Inferior parietal cortex (tissue), 1 donor: ENCODE measurements at regions not wholly inside any gene's neighbourhood (a gene's known extent, or its start where the extent isn't known, plus 50 kb on each side); places are given as distances from the start of the nearest gene placed in this dataset.
"Not testable (repeated sequence)": the region's sequence is repeated elsewhere in the genome, so short reads cannot be mapped to it uniquely, and the experiment has no call there.

Experiments
- DNase-seq: peaks from one replicate; pipeline ENCODE4 v3.0.0-alpha.2; 2016; ENCODE audit errors: extremely low spot score

DNA sequence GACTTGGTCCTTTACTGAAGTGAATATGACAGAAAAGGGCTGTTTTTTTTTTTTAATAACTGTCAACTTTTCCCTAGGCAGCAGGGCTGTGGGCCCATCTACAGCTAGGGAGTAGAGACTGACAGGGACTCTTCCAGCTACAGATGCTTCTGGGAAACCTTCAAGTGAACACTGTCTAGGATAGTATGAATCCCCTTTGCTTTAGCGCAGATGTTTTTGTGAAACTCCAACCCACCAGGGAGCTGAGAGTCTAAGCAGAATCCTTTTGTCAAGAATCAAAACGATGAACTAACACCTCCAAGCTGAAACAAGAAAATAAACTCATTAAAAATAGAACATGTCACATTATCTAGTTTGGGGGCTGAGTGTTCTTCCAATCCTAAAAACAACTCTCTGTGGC is 219.7 kb upstream of the FGF13 start:
- DNase-seq: no peak

DNA sequence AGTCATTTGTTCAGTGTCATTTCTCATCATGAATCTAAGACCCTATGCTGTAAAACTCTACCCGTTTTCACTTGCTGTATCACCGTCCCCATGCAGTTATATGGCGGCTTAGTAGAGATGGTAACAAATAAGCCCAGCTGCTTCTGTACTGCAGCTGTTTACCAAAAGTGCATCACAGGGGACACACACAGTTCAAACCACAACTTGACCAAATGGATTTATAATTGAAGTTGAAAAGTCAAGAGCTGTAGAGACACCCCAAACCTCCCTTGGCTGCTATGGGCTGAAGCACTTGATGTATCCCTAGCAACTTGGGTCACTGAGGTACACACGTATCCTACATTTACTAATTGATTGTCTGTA is 219.0 kb upstream of the FGF13 start:
- no peak for DNase-seq

DNA sequence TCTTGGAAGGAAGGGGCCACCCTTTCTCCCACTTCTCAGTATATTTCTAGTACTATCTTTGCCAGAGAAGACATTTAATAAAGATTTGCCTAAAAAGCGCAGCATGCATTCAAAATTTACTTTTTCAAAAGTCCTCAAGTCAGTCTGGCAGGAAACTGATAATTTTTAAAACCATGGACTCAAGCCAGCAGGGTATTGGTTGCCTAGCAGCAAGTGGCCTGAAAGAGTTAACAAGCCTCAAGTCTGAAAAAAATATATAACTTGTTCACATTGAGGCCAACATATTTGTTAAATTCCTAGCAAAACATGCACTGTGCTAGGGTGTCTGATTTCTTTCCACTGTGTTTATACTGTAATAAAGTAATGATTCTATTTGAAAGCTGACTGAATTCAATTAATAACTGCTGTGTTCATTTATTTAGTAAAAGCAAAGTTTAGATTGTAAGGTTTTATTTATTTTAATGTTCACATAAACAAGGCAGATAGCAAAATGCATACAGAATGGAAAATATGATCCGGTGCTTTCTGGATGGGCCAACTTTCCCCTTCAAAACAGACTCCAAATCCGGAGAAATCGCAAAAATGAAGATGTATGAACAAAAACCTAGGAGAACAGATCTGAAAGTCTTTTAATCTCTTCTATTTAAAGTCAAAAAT is 218.5 kb upstream of the FGF13 start:
- no peak for DNase-seq

DNA sequence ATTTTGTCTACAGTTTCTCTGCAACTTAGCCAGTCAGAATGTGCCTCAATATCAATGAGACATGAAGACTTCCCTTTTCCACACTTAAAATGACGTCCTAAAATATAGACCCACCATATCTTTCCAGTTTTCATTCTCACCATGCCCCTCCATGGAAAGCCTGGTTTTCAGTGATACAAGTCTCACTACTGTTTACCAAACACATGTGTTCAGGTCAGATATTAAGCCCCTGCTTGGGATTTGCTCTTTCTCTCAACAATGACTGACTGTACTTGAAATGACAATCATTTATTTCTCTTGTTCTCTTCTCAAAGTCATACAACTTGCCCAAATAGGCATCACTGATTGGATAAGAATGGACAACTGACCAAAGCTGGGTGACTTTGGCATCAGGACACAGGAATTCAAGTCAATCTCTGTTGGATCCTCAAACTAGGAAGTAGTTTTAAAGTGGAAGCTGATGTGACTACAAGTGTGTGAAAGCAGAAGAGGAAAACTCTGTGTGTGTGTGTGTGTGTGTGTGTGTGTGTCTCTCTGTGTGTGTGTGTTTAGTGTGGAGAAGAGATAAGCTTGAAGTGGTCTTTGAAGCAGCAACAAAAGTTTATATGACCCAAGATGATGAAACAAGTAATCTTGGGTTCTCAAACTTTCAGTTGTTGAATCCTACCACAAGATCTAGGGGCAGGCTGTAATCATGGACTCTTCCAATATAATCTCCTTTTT is 217.4 kb upstream of the FGF13 start:
- no peak for DNase-seq

DNA sequence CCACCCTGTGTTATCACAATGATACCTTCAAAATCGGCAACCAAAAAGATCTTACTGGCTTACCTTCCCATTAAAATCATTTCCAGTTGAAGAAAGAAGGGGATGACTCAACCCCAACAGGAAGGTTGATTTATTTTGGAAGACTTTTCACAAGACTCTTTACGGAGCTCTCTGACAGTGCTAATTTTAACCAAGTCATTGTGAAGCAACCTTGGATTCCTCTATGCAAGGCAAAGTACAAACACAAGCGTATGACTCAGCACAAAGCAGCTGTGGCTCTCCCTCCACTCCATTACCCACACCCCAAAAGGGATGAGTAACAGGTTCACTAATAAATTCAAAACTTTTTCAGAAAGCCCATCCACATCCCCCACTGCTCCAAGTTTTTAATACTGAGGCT is 213.8 kb upstream of the FGF13 start:
- DNase-seq: peak; percentile 4

DNA sequence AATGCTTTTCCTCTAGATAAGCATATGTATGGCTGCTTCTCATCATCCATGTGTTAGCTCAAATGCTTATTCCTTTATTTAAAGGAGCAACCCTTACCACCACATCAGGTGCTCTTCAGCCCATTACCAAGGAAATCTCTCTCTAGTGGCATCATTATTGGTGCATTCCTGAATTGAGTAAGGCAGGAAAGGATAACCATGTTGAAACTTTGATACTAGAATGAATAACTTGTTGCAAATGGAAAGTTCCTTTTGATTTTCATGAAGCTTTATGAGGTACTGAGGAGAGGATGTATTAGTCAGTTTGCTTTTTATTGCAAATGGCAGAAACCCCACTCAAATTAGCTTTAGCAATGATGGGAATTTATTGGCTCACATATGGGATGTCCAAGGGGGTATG is 212.3 kb upstream of the FGF13 start:
- DNase-seq: no peak

DNA sequence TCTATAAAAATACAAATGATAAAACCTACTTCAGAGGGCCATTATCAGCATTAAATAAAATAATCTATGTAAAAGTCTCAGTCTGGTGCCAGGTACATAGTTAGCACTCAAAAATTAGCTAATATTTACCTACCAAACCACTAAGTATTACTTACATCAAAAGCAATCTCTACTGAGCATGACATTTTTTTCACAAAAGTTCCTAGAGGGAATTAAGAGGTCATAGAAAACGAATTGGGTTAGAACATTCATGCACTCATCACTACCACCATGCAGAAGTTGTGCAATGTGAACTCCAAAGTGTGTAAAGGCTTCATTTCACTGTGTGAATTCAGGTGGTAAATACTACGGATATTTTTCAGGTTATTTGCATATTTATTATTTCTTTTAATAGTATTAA is 209.5 kb upstream of the FGF13 start:
- no peak for DNase-seq

DNA sequence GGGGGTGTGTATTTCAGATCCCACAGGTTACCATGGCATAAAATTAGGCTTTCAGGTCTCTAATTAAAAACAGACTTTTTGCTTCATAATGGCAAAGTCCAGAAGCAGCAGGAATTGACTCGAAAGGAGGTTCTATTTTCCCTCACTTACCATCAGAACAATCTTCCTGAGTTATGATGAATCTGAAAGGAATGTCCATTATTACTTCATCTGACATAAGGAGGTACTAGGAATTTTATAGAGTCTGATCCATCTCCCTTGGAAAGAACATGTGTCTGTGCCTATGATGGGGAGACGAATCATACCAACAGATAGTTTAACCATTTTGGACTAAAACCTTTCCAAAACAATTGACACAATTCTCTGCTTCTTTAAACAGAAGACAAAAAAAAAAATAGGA is 206.3 kb upstream of the FGF13 start:
- no peak for DNase-seq

DNA sequence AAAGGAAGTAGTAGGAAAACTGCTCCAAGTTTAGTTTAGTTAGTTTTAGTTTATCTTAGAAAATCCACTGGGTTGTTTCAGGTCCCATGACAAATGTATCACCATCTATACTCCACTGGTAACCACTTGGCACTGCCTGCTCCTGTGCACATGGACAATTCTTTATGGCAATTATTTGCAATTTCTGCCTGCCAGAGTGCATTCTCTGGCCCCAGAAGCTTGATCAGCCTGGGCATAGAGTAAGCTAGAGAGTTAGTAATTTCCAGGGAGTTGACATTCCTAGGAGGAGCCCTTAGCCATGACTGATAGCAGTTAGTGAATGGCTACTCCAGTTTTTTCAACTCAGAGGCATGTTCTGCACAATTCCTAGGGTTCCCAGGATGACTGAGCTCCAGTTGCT is 203.2 kb upstream of the FGF13 start:
- no peak for DNase-seq

DNA sequence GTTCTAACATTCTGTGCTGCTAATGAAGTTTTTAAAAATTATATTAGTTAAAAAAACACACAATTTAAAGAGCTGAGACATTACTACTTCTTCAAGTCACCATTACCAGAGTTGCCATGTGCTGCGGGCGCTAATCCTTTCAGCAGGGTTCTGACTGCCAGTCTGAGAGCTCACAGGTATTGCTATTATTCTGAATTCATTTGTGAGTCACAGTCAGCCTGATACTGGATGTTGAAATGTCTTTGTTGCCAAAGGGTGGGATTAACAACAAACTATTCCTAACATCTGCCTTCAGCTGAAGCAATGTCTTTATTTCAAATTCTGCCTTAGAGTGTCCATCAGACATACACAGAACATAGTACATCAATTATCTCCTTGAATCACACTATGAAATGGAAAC is 197.1 kb upstream of the FGF13 start:
- DNase-seq: no peak

DNA sequence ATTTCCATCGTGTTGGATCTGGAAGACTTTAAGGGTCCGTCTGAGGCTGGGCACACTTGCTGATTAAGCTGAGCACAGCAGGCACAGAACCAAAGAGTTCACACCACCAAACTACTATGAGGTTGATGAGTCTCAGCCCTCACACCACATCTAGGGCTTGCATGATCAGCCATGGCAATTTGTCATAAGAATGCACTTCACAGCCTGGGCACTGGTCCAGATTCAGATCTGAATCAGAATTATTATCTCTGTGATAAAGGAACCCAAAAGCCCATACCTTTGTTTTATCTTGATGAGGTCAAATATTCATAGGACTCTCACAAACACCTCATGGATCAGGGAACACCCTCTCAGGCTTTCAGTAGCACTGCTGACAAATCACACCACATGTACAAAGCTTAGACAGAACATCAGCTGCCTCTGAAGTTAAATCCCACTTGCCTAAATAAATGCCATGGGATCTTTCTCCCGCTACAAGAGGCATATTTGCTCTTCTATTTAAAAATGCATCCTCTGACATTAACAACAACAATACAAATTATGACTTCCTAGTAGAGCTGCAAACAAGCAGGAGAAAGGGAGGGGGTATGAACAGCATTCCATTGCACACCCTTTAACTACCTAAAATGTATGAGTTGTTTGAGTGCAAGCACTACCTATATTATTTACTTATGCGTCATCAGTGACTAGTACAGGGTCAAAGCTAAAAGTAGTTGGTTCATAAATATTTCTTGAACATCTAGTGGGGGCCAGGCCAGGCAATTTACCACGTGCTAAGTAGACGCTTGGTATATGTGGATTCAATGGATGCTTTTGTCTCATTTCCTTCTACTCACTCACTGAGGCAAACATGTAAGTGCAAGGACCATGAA is 186.3 kb upstream of the FGF13 start:
- no peak for DNase-seq

DNA sequence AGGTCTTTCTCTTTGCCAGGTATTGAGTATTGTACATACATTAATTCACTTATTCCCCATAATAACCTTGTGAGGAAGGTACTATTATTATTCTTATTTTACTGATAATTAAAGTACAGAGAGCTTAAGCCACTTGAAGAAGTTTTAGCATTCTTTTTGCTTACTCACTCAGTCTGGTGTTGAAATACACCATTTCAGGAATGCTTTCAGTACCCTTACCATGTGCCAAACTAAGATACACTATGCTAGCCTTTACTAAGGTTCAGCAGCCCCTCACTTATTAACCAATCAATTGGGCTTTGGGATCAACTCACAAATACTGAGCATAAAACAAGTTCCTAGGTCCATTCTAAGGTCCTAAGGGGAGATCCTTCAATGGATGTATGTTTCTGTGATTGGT is 179.0 kb upstream of the FGF13 start:
- DNase-seq: no peak

DNA sequence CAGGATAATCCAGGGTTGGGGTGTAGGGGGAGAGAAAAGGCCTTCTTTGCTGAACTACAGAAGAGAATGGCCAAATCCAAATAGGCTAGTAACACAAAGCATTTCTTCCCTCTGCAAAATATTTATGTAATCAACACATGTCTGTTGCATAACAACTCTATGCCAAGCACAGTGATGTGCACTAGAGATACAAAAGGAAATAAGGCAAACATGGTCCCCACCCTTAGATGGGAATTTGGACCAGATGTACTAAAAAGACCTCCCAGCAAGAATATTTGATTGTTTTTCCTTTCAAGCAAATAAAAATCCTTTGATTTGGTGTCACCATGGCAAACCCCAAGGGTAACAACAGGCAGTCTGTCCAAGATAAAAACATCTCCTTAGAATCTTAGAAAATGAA is 177.6 kb upstream of the FGF13 start:
- no peak for DNase-seq

DNA sequence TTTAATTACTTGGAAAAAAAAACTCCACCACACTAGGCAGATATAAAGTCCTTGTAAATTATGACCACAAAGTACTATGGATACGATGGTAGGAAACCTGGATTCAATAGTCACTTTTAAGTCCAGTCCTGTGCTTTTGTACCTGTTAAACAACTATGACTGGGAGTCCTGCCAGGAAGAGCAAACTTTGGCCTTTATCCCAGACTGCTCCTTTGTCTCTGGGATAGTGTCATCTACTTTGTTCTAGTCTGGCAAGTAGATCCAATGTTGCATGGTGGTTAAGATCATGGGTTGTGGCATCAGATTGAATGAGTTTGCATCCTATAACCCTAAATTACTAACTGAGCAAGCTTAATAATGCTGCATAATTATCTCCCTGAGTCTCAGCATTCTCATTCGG is 175.3 kb upstream of the FGF13 start:
- no peak for DNase-seq

DNA sequence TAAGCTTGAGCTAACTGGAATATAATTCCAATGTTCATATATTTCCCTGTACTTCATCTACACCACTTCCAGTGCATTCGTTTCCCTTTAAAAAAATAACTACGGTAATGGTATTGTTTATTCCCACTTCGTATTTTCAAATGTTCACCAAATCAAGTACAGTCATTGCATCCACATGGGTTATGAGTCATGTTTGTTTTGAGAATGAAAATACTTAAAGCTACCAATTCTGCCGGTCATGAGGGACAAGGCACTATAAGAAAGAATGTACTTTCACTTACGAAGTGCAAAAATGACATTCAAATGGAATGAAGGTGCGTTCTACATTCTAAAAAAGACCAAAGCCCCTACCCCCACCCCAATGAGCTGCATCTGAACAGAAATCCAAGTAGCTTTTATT is 174.4 kb upstream of the FGF13 start:
- no peak for DNase-seq

DNA sequence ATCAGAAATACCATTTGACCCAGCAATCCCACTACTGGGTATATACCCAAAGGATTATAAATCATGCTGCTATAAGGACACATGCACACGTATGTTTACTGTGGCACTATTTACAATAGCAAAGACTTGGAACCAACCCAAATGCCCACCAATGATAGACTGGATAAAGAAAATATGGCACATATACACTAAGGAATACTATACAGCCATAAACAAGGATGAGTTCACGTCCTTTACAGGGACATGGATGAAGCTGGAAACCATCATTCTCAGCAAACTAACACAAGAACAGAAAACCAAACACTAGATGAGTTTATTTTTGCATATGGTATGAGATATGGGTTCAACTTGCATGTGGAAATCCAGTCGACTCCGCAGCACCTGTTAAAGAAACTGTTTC is 168.8 kb upstream of the FGF13 start:
- DNase-seq: not testable (repeated sequence)

DNA sequence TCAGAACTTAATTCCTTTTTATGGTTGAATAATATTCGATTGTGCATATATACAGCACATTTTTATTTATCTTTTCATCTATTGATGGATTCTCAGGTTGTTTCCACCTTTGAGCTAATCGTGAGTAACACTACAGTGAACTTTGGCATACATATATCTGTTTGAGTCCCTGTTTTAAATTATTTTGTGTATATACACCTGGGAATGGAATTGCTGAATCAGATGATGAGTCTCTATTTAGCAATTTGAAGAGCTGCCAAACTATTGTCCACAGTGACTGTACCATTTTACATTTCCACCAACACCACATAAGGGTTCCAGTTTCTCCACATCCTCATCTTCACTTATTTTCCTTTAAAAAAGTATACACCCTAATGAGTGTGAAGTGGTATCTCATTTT is 166.2 kb upstream of the FGF13 start:
- DNase-seq: no peak

DNA sequence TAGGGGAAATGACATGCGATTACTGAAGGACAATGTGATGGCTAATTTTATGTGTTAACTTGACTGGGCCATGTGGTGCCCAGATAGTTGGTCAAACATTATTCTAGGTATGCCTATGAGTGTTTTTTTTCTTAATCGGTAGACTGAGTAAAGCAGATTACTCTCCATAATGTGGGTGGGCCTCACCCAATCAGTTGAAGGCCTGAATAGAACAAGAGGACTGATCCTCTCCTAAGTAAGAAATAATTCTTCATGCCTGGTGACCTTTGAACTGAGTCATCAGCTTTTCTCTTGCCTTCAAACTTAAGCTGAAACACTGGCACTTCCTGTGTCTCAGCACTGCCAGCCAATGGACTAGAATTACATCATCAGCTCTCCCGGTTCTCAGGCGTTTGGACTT is 164.0 kb upstream of the FGF13 start:
- DNase-seq: no peak

DNA sequence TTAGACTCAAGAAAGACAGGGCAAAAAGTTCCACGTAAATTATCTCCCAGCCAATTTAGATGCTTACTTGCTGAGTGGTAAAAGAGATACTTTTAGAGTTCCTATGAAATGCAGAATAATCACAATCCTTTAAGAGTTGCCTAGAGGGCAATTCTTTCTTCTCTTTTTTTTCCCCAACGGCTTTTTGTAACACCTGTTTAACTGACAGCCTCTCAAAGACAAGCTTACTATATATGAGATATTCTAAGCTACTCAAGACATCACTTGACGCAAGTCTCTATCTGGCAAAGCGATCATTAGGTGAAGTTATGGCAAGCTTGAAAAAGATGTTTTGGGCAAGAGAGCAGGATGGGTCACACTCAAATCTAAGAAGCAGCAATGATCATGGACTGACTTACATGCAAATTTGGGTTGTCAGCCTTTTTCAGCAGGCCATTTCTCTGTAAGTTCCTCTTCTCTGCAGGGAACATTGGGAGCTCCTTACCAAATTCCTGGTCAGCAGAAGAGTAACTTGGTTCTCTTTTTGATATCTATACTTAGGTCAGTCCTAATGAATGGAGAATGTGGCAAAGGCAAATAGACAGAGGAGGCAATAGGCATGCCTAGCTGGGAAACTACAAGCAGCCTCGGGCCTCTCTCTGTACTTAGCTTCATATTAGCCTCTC is 162.9 kb upstream of the FGF13 start:
- DNase-seq: no peak

DNA sequence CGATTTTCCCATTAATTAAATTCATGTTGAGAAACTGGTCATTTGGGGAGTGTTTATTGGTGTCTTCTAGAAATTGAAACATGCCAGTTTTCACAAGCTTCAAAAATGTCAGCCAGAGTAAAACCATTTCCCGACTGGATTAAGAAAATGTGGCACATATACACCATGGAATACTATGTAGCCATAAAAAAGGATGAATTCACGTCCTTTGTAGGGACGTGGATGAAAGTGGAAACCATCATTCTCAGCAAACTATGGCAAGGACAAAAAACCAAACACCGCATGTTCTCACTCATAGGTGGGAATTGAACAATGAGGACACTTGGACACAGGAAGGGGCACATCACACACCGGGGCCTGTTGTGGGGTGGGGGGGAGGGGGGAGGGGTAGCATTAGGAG is 162.1 kb upstream of the FGF13 start:
- DNase-seq: not testable (repeated sequence)

DNA sequence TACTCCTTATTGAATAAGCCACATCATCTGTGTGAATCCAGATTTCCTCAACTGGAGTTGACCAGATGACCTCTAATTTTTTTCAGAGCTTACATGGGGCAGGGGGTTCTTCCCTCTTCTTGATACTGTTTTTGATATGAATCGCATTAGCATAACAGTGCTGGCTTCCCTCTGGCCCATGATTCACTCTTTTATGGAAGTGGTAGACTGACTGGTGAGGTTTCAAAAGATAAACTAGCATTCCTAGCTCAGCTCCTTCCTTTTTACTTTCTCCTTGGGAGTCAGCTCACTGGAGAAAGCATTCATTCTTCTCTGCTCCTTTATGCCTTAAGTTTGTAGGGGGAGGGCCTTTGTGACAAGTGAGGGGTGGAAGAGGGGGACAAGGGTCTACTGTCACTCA is 161.0 kb upstream of the FGF13 start:
- no peak for DNase-seq

DNA sequence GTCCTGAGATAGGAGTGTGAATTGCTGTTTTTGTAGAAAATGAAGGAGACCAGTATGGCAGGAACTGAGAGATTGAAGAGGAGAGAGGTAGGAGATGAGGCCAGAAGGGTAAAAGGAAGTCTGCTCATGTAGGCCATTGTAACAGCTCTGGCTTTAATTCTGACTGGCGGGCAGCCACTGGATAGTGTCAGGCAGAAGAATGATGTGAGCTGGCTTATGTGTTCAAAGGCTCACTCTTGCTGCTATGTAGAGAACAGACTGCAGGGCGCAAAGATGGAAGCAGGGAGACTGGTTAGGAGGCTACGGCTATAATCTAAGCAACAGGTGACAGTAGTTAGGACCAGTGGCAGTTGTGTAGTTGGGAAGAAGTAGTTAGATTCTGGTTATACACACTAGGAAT is 160.2 kb upstream of the FGF13 start:
- no peak for DNase-seq
